HG03432 (cell line): ENCODE measurements at regions not wholly inside any gene's neighbourhood (a gene's known extent, or its start where the extent isn't known, plus 50 kb on each side); places are given as distances from the start of the nearest gene placed in this dataset.
"Not testable (repeated sequence)": the region's sequence is repeated elsewhere in the genome, so short reads cannot be mapped to it uniquely, and the experiment has no call there.

Source experiments
- ATAC-seq: cut with Tn5 transposase; IDR thresholded peaks from one replicate; pipeline ENCODE4 v1.9.1; 2021; ENCODE audit warnings: mild to moderate bottlenecking, moderate library complexity; ENCODE audit not compliant: unreplicated experiment

DNA sequence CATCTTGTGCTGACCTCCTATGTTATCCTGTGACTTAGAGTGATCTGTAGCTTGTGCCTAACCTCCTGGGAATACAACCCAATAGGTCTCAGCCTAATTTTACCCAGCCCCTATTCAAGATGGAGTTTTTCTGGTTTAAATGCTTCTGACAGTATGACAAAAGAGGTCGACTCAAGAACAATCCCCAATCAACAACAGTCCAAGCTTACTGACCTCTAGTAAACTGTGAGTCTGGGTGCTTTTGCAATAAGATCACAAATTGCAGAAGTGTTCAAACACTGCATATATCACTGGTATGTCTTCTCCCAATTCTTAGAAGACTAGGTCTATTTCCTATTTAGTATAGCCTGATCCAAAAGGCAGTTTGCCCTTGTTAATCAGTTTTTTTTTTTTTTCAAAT, 323.5 kb upstream of the PTGER4 start:
- no peak for ATAC-seq

DNA sequence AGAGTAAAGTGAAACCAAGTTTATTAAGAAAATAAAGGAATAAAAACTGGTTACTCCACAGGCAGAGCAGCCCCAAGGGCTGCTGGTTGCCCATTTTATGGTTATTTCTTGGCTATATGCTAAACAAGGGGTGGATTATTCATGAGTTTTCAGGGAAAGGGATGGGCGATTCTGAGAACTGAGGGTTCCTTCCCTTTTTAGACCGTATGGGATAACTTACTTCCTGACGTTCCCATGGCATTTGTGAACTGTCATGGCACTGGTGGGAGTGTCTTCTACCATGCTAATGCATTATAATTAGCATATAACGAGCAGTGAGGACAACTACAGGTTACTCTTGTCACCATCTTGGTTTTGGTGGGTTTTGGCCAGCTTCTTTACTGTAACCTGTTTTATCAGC, 323.9 kb upstream of the PTGER4 start:
- no peak for ATAC-seq

DNA sequence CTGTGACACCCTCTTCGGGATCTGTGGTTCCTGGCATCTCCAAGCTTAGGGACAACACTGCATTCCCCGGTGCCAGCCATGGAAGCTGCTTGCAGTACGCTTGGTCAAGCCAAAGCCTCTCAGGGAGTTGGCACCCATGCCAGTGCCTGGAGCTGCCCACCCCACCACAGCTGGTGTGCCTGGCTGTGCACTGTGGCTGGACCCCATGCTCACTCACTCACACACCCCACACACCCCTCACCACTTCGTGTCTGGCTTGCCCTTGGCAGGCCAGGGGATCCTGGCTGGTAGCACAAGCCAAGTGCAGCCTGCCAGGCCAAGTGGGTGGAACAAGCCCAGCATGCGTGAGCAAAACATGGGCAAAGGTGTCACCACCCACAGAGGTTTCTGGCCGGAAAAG, 324.5 kb upstream of the PTGER4 start:
- no peak for ATAC-seq

DNA sequence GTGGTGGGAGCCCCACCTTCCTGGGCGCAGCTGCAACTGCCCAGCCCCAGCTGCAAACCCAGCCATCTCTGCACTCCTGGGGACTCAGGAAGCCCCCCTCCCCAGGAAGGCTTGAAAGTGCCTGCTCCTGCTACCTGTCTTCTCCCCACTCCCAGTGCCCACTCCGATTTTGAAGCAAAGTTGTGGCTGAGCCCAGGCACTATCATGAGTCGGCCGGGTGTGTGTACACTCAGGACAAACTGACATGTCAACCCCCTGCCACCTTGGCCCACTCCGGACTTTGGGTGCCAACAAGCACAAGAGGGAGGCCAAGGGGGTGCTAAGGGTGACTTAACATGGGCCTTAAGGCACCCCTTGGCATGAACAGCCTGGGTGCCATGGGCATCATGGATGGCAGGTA, 325.5 kb upstream of the PTGER4 start:
- no peak for ATAC-seq

DNA sequence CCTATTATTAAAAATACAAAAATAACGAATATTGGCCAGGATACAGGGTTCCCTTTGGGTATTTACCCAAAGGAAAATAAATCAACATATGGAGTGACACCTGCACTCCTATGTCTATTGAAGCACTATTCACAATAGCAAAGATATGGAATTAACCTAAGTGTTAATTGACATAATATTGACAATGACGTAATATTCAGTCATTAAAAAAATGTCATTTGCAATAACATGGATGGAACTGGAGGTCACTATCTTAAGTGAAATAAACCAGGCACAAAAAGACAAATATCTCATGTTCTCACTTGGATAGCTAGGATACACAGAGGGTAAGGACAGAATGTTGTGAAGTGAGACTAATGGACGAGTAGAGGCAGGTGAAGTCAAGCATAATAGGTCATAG, 326.3 kb upstream of the PTGER4 start:
- ATAC-seq: no peak

DNA sequence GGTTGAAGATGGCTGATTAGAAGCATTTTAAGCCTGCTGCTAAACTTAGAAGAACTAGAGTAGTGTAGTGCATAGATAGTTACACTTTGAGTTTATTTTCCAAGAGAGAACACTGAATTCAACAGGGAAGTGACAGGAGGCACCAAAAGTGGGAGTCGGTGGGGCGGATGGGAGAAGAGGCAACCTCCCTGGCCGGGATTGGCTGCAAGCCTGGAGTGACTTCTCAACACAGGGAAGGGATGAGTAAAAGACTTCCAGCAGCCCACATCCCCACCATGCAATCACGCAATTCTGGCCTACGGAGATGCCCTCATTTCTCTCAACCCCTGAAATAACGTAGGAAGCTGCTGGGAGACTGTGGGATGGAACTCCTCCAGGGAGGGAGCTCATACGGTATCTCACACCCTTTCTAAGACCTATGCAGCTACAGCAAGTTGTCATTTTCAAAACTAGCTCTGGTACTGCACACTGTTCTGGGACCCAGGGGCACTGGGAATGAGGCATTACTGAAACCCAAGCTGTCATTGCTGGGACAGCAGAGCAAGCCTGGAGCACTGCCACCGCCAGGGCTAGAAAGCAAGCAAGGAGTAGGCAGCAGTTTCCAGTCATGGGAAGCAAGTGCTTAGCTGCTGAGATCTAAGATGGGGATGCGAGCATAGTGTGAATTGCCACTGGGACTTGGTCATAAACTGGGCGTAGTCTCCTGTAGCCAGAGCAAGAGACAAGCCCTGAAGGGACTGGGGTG, 331.6 kb upstream of the PTGER4 start:
- ATAC-seq: no peak

DNA sequence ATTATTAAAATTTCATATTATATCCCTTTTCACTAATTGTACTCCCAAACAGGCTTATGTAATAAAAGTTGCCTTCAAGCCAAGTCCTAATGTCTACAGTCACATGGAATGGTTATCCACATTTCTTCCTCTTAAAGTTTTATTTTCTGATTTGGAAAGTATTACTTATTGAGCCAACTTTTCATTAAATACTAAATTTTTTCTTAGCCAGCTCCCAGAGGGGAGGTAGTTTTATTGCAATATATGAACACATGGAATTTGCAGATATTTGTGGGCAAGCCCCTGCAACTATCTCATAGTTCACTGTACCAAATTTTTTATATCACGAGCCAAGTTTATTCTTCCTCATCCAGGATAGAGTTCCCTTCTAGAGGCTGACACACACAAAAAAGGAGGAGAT, 332.8 kb upstream of the PTGER4 start:
- no peak for ATAC-seq

DNA sequence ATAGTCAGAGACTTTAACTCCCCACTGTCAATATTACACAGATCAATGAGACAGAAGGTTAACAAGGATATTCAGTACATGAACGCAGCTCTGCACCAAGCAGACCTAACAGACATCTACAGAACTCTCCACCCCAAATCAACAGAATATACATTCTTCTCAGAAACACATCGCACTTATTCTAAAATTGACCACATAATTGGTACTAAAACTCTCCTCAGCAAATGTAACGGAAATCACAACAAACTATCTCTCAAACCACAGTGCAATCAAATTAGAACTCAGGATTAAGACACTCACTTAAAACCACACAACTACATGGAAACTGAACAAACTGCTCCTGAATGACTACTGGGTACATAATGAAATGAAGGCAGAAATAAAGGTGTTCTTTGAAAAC, 341.3 kb upstream of the PTGER4 start:
- ATAC-seq: not testable (repeated sequence)

DNA sequence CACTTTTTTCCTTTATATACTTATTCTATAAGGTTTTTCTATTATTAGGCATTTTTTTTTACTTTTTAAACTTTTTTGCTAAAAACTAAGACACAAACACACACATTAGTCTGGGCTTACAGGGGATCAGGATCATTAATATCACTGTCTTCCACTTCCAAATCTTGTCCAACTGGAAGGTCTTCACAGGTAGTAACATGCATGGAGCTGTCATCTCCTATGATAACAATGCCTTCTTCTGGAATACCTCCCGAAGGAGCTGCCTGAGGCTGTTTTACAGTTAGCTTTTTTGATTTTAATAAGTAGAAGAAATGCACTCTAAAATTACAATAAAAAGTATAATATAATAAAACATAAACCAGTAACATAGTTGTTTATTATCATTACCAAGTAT, 345.5 kb upstream of the PTGER4 start:
- ATAC-seq: no peak

DNA sequence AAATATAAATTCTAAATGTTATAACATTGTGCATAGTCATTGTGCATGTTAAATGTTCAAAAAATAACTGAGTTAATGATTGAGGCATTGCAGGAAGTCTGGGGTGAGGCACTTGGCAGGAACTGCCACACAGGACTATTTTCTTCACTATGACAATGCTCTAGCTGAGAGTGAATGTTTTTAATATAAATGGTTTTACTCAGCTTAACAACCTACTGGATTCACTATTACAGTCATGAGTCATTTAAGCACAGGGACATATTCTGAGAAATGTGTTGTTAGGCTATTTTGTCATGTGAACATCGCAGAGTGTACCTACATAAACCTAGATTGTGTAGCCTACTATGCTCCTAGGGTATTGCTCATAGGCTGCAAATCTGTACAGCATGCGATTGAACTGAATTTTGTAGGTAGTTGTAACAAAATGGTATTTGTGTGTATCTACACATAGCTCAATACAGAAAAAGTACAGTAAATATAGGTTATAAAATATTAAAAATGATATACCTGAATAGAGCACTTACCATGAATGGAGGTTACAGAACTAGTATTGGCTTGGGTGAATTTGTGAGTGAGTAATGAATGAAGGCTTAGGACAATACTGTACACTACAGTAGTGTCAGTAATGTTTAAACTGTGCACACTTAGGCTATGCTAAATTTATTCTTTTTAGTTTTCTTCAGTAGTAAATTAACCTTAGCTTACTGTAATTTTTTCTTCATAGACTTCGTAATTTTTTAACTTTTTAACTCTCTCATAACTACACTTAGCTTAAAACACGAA, 346.1 kb upstream of the PTGER4 start:
- peak; percentile 84 for ATAC-seq

DNA sequence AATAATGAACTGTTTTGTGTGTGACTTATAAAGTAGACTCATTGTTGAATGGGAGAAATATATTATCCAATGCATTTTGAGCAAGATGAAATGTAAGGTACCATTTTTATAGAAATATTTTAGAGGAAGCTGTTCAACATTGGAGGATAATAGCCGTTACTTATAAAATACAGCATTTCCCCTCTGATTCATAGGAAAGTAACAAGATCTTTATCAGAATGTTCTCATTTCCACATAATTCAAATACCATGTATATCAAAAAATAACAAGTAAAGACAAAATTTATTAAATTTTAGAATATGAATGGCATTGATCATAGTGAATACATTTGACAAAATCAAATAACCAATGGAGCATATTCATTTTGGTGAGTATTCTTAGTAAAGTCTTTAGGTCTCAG, 346.7 kb upstream of the PTGER4 start:
- no peak for ATAC-seq

DNA sequence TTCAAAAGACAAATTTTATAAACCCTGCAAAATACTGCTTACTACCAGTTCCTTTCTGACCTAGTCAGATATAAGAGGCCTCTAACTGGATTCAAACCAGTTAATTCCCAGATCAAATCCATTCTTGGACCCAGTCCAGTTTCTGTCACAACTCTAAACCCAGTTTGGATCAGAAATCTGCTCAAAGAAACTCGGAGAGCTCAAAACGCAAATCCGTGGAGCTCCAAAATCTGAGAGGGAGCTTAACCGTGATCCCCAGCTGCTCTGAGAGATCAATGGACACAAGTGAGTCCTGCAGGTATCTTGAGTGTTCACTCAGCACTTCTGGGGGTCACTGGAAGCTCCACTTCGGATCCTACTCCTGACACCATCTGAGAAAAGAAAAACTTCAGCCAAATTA, 348.1 kb upstream of the PTGER4 start:
- no peak for ATAC-seq

DNA sequence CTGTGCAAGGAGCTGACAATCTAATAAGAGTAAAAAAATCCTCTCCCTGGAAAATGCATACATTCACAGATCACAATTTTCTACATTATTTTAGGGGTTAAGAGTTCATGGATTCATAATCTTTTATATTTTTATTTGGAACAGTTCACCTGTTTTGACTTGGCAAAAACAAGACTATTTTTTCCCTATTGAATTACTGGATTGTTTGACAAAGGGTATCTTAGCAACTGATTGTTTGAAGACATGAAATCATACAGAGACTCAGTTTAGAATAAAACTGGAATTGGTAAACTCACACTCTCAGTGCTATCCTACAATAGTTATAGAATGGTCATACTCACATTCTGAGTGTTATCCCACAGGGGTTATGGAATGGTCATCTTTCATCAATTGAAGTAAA, 358.2 kb upstream of the PTGER4 start:
- ATAC-seq: no peak

DNA sequence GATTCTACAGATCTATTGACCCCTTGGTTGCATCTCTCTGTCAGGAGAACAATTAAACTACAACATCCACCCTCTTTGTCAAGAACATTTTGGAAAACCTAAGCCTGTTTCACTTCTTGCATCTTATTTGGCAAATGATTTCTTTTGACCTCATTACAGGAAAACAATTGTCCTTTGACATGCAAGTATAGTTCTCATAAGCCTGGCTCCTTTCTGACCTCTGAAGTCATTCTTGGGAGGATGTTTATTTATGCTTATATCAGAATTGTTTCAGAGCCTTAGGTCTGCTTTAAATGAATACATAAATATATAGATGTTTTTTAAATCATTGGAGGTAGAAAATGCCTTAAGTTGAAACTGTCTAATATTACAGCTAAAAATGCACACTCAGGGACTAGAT, 361.3 kb upstream of the PTGER4 start:
- ATAC-seq: no peak

DNA sequence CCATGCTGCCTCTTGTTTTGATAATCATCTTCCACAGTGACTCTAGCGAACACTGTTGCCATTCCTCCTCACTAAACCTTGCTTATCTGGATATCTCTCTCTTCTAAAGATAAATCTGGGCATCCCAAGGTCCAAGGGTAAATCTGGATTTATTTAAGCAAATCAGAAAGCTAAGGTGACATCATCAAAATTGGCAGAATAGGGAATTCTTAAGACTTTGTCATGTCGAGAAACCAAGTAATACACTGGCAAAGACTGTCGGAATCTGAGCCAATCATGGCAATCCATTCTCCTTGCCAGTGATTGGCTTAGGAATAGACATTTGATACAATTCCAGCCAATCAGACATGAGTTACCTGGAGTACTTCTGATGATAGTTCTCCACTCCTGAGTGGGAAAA, 362.7 kb upstream of the PTGER4 start:
- no peak for ATAC-seq

DNA sequence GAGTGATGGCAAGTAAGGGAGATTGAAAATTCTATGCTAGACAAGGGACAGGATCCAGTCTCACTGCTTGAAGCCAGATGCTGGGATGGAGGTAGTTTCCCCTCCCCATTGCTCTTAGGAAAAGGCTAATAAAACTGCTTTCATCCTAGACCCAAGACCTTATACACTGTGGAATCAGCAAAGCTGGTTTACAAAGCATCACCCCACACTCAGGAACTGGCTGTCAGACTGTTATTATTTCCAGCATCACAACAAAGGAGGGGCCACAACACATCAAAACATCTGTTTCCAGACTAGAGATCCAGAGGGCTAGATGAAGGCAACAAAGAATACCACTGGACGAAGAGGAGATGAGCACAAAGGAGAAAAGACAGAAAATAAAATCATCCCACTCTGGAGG, 364.6 kb upstream of the PTGER4 start:
- no peak for ATAC-seq

DNA sequence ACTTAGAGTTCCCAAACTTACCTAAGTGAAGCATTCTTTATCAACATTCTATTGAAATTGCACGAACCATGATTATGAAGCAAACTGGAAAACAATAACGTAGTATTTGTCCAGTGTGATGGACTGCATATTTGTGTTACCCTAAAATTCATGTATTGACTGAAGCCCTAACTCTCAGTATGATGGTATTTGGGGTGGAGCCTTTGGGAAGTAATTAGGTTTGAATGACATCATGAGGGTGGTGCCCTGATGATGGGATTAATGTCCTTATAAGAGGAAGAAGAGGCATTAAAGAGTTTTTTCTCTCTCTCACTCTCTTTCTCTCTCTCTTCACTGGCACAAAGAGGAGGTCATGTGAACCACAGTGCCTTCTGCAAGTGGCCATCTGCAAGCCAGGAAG, 365.4 kb upstream of the PTGER4 start:
- no peak for ATAC-seq

DNA sequence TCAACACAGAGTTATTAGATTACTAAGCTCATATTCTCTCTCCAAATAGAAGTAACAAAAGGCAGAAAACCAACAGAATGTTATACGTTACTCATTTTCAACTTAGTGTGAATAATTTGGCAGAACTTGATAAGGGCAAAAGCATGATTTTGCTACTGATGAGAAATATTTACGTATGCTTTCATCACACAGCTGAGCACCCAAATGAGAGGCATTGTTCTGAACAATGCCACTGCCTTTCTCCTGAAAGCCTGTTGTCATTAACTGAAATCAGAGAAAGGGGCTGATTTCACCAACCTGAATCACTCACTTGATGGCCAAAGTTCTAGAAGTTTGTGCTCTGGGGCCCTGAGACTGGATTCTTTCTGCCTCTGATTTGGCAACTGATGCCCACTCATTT, 367.5 kb upstream of the PTGER4 start:
- no peak for ATAC-seq

DNA sequence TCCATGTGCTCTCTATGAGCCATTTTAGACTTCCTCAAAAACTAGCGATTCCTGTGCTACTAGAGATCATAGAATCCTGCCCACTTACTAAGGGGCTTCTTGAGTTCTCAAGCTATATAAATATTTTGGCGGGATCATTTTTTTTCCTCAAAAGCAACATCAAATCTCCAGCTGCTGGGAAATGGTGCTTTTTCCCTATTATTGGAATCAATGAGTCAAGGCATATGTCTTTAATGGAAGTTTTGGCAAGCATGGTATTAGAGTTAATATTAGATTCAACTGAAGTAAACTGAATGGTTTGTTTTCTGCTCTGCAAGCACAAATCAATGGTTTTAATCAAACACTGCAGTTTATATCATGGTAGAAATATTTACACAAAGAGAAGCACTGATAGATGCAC, 369.9 kb upstream of the PTGER4 start:
- no peak for ATAC-seq

DNA sequence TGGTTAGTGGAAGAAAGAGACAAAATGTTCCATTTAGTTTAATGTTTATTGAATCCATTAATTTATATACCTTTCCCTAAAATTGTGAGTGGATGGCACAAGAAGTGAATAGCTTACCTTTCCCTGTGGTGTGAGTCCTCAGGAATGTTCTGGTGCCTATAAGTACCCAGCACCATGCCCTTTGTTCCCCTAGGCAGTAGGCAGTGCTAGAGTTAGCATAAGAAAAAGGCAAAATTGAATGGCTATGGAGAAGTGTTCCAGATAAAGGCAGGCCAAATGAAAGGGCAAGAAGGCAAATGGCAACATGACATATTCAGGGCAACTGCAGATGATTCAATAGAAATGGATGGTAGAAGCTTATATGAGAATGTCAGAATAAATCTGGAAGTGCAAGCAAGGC, 370.8 kb upstream of the PTGER4 start:
- ATAC-seq: no peak

DNA sequence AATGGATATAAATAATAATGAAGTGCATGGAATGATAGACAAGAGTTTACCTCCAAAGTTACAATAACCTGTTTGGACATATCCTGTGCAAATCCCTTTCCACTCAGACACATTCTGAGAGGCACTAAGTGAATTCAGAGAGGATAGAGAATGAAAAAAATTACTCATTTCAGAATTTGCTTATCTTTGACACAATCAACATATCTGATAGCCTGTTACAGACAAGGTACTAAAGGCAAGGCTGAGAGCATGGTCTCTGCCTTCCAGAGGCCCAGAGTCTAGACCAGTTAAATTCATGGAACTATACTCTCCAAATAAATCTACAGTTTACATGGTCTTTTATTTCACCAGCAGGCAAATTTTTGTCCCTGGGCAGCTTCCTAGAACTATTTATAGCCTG, 371.8 kb upstream of the PTGER4 start:
- no peak for ATAC-seq

DNA sequence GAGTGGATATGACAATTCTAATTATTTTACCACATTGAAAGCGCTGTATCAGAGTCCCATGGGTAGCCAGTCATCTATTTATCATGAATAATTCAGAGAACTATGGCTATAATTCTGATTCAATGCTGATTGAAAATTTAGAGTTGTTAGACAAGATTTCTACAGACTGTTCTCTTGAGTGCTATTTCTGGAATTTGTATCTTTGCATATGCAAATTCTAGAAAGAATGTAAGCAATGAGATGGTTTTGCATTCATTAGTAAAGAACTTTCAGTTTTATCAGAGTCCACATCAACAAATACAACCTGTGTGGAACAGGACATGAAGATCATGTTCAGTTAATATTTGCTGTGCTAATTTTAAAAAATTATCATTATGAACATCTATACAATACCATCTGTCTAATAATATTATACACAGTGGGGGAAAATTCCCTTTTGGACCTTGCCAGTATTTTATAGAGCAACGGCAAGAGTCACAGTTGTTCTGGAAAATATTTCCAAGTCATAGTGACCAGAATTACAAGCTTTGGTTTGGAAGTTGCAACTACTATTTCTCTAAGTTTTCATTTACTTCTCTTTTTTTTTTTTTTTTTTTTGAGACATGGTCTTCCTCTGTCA, 372.7 kb upstream of the PTGER4 start:
- ATAC-seq: no peak
